Epithelial cell of proximal tubule (primary cell): ENCODE measurements at regions not wholly inside any gene's neighbourhood (a gene's known extent, or its start where the extent isn't known, plus 50 kb on each side); places are given as distances from the start of the nearest gene placed in this dataset.

Experiments used
- DNase-seq: peaks from one replicate; pipeline ENCODE4 v3.0.0-alpha.2; 2011; ENCODE audit warnings: low read depth
- H3K4me3 ChIP-seq: 2 replicates; pipeline ENCODE4 v1.5.1; 2011; ENCODE audit warnings: low read depth, mild to moderate bottlenecking, low read length
- CTCF ChIP-seq: conservative IDR thresholded peaks from 2 replicates; pipeline ENCODE4 v1.5.1; 2012; ENCODE audit warnings: low read depth, mild to moderate bottlenecking, low read length

- no peak for TF ChIP-seq CTCF
- no peak for DNase-seq
- no peak overlapping the region for H3K4me3 ChIP-seq
Measured at GRCh38 chr7:10076660-10077300, 896.9 kb upstream of the PHF14 start.

- no peak for DNase-seq
- TF ChIP-seq CTCF = no peak
Measured at GRCh38 chr7:10079572-10079971, 894.1 kb upstream of the PHF14 start.

GRCh38 chr7:10082896-10083295 lies 890.8 kb upstream of the PHF14 start:
- no peak for TF ChIP-seq CTCF
- no peak overlapping the region for H3K4me3 ChIP-seq
- no peak for DNase-seq

More at GRCh38 chr7:10079572-10079971, 894.1 kb upstream of the PHF14 start:
- no peak overlapping the region for H3K4me3 ChIP-seq

GRCh38 chr7:10083766-10084165 lies 889.9 kb upstream of the PHF14 start:
- TF ChIP-seq CTCF = no peak
- no peak overlapping the region for H3K4me3 ChIP-seq
- no peak for DNase-seq

- TF ChIP-seq CTCF = no peak
- no peak for DNase-seq
- H3K4me3 ChIP-seq = no peak overlapping the region
Measured at GRCh38 chr7:10085231-10085630, 888.4 kb upstream of the PHF14 start.

GRCh38 chr7:10100572-10100971 lies 873.1 kb upstream of the PHF14 start:
- H3K4me3 ChIP-seq = no peak overlapping the region
- TF ChIP-seq CTCF = no peak
- DNase-seq = no peak

GRCh38 chr7:10101351-10101750 lies 872.3 kb upstream of the PHF14 start:
- DNase-seq = no peak
- TF ChIP-seq CTCF = no peak
- no peak overlapping the region for H3K4me3 ChIP-seq
